Mammary epithelial cell (primary cell): ENCODE measurements at regions not wholly inside any gene's neighbourhood (a gene's known extent, or its start where the extent isn't known, plus 50 kb on each side); places are given as distances from the start of the nearest gene placed in this dataset.

Experiments used
- EZH2 ChIP-seq: IDR thresholded peaks from 2 replicates; pipeline ENCODE4 v1.6.1; 2012; ENCODE audit warnings: low read length, inconsistent platforms, borderline replicate concordance
- TF ChIP-seq, protein P1 (sequence below), 2 donors: IDR thresholded peaks in 1 of 2; conservative IDR thresholded peaks in 1 of 2; 2 replicates each; pipeline ENCODE4 v1.5.1; 2011 to 2012; ENCODE audit warnings: inconsistent platforms in 2 of 2, low read length in 2 of 2, mild to moderate bottlenecking in 2 of 2, control low read depth in 1 of 2, low read depth in 1 of 2; ENCODE audit not compliant: insufficient read depth in 1 of 2; ENCODE audit errors: extremely low read depth in 1 of 2

DNA sequence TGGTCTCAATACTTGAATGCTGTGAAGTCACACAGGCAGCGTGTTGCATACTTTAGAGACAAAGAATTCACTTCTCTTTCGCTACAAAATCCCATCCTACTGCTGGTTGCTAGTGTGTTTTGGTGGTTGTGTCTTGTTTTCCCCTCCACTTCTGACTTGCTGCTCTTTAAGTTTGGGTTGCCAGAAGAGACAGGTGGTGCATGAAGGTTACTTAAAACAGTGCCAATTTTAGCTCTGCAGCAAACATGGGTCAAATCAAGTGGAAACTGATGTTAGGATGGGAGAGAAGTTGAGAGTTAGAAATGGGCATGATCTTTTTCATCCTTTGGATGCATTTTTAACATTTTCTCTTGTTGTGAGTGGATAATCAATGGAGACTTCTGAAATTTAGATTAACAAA, 136.2 kb upstream of the KCNH7 start:
- TF ChIP-seq, protein P1, sequence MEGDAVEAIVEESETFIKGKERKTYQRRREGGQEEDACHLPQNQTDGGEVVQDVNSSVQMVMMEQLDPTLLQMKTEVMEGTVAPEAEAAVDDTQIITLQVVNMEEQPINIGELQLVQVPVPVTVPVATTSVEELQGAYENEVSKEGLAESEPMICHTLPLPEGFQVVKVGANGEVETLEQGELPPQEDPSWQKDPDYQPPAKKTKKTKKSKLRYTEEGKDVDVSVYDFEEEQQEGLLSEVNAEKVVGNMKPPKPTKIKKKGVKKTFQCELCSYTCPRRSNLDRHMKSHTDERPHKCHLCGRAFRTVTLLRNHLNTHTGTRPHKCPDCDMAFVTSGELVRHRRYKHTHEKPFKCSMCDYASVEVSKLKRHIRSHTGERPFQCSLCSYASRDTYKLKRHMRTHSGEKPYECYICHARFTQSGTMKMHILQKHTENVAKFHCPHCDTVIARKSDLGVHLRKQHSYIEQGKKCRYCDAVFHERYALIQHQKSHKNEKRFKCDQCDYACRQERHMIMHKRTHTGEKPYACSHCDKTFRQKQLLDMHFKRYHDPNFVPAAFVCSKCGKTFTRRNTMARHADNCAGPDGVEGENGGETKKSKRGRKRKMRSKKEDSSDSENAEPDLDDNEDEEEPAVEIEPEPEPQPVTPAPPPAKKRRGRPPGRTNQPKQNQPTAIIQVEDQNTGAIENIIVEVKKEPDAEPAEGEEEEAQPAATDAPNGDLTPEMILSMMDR (conservative IDR thresholded peaks at IDR 0.05 in 1 of 2, IDR thresholded peaks at IDR 0.05 in 1 of 2; ENCODE audit: extremely low read depth in 1 of 2, insufficient read depth in 1 of 2, low read depth in 1 of 2, low read length in 2 of 2): no peak
- TF ChIP-seq EZH2: no peak
